ENCODE measurements at regions not wholly inside any gene's neighbourhood (a gene's known extent, or its start where the extent isn't known, plus 50 kb on each side); places are given as distances from the start of the nearest gene placed in this dataset.
"Not testable (repeated sequence)": the region's sequence is repeated elsewhere in the genome, so short reads cannot be mapped to it uniquely, and the experiment has no call there.

DNA sequence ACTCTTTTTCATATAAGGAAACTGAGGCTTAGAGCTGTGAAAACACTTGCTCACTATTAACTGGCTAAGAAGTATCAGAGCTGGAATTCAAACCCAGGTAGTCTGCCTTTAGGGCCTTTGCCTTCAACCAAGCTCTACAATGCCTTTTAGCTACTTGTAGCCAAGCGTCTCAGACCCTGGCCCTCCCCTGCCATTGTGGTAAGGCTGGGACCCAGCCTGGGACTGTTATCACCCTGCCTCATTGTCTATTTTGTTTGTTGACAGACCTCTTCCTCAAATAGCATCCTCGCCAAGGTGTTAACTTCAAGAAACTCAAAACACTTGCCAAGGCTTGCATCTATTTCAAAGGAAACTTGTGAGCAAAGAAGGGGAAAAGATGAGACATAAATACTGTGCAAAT lies 76.7 kb upstream of the CD28 start:
- intact Hi-C loops (cut with micrococcal nuclease): no loop called here

DNA sequence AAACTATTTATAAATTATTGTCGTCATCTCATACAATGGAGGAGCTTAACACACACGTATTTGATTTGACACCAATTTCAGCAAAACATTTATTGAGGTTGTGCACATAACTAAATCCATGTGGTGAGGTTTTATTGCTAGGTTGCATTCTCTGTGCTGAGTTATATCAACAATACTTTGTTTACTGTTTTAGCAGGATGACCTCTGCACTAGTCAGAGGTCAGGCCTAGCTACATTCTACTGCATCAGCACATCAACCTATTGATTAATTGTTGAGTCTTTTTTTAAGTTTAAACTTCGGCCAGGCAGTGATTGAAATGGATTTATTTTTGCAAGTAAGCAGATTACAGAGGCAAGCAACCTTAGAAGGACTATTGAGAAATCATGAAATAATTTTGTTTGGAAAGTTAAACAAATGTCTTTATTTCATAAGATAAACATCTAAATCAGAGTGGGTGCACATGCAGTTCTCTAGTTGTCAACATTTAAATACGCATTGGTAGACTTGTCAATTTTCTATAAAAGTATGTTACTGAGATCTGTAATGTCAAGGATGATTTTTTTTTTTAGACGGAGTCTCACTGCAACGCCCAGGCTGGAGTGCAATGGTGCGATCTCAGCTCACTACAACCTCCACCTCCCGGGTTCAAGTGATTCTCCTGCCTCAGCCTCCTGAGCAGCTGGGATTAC lies 75.2 kb upstream of the CD28 start:
- intact Hi-C loops (cut with micrococcal nuclease): no loop called here

DNA sequence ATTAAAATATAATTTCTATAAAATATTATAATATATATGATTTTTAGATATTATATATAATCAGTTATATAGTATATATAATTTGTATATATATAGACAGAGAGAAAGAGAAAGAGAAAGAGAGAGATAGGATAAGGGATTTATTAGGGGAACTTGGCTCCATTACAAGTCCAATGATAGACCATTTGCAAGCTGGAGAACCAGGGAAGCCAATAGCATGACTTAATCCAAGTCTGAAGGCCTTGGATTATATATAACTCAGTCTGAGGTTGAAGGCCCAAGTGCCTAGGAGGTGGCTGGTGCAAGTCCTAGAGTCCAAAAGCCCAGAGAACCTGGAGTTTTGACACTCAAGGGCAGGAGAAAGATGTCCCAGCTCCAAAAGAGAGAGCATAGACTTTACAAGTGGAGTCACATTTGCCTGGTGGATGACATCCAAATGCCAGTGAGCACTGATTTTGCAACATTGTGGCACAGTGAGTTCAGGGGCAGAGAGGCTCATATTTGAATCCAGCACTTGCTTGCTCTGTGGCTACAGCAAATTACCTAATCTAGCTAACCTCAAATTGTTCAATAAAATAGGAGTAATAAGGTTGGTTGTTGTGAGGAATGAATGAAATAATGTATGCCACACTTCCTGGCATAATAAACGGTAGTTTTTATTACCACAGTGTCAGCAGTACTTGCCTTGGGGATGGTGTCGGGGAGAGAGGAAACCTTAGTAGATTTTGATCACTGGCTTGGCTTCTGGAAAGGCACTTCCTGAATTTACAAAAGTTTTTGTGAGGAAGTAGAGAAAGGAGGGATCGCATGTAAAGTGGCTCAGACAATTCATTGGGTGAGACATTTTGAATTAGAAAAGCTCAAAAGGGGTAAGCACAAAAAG lies 69.6 kb upstream of the CD28 start:
- intact Hi-C loops (cut with micrococcal nuclease): no loop called here

DNA sequence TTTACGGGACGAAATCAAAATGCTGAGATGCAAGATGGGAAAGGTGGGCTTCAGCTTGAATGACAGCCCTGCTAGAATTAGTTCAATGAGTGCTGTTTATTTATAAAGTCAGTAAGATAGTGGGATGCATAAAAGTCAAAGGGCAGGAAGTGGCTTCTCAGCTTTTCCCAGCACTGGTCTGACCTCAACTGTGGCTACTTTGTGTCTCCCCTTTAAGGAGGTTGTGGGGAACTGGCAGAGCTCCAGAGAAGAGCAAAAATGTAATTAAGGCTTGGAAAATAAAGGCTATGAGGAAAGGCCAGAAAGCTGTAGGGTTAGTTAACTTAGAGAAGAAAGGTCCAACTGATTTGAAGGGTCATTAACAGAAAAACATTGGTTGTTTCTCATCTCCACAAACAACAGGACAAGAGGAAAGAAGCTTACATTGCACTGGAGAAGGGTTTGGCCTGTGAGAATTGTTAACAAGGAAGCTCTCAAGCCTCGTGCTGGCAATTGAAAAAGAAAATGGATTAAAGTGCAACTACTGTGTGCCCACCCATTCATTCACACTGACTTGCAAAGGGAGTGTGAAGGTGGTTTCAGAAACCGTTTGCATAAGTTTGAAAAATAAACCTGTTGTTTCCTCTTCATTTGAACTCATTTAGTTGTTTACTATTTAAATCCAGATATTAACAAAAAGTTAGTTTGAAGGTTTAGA lies 68.8 kb upstream of the CD28 start:
- intact Hi-C loops (cut with micrococcal nuclease): no loop called here

DNA sequence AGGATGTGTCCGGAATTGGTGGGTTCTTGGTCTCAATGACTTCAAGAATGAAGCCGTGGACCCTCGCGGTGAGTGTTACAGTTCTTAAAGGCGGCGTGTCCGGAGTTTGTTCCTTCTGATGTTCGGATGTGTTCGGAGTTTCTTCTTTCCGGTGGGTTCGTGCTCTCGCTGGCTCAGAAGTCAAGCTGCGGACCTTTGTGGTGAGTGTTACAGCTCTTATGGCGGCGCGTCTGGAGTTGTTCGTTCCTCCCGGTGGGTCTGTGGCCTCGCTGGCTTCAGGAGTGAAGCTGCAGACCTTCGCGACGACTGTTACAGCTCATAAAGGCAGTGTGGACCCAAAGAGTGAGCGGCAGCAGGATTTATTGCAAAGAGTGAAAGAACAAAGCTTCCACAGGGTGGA lies 64.6 kb upstream of the CD28 start:
- intact Hi-C loops (cut with micrococcal nuclease): not testable (repeated sequence)

DNA sequence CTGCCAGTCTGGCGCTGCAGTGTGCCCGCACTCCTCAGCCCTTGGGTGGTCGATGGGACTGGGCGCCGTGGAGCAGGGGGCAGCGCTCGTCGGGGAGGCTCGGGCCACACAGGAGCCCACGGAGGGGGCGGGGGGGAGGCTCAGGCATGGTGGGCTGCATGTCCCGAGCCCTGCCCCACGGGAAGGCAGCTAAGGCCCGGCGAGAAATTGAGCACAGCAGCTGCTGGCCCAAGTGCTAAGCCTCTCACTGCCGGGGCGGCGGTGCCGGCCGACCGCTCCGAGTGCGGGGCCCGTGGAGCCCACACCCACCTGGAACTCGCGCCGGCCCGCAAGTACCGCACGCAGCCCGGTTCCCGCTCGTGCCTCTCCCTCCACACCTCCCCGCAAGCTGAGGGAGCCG lies 63.6 kb upstream of the CD28 start:
- intact Hi-C loops (cut with micrococcal nuclease): not testable (repeated sequence)

DNA sequence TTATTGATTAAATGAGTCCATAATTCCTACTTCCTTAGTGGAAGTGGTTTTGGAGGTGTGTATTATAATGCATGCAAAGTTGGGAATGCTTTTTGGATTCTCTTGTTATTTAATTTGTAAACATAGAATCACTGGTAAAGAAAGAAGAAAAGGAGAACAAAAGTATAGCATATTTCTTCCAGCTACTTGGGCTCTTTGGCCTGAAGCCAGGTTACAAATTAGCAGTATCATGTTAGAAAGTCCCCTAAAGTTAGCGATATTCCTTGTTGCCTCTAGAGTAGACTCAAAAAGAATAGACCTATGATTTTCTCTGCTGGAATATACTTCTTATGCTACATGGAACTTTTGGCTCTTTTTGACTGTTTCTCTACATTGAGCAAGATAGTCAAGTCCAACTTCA lies 60.6 kb upstream of the CD28 start:
- intact Hi-C loops (cut with micrococcal nuclease): no loop called here

DNA sequence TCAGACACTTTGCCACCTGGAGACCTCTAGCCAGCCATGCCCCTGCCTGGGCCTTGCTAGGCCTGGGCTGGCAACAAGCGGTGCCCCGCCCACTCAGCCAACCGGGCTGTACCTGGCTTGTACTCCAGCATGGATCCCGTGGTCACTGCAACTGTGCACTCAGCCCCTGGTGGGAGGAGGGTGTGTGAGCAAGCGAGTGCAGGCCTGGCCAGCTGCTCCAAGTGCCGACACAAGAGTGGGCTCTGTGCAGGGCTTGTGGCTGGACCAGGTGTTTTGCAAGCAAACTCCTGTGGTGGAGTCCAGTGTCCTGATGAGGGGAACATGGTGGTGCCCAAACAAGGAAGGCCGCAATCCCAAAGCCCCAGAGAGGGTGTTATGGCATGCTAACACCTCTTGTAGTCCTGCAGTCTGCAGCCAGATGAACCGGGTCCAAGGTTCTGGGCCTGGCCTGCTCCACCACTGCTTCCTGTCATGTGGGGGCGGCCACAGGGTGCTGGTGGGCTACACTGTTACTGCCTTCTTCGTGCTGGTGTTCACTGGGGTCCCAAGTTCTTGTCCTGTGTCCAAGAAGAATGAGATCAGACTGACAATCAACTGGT lies 60.1 kb upstream of the CD28 start:
- intact Hi-C loops (cut with micrococcal nuclease): no loop called here

DNA sequence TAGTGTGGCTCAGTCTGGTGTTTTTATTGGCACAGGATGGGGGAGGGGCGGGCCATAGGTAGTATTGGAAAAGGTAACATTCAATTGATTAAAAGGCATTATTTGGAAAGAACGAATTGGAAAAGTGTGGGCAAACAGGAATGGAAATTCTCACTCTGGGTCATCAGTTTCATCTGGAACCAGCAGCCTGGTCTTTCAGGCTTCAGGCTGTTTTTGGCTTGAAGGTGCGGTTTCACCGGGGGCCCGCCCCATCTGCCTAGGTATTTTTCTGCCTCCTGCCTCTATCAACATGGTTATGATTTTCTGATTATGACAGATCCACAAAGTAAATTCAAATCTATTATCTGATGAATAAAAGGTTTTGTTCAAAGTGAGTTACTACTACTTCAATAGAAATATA lies 59.5 kb upstream of the CD28 start:
- intact Hi-C loops (cut with micrococcal nuclease): no loop called here

DNA sequence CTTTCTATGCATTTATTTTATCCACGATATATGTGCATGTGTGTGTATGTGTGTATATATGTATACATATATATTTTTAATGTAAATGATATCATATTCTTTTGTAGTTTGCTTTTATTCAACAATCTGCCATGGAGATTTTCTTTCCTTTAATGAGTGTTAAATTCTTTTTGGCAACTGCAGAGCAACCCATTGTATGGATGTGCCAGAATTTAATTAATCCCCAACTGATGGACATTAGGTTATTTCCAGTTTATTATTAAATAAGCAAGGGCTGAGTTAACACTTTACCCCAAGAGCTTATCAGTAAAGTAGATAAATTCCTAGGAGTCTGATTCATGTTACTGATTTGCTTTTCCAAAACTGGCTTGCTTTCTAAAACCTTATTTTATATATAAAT lies 58.9 kb upstream of the CD28 start:
- intact Hi-C loops (cut with micrococcal nuclease): no loop called here

DNA sequence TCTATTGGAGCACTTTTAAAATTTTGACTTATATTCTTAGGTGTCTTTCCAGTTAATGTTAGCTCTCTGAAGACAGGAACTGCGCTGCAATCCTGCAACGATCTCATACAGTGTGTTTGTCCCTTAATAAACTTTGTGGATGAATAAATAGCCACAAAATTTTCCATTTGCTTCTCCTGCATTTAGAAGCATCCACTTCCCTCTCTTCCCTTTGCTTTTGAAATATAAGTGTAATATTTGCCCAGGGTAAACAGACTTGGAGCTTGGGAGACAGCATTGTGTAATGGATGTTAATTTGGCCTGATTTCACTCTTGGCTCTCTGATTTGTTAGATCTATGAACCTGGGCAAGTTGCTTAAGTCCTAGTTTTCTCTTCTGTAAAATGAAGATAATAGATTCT lies 58.2 kb upstream of the CD28 start:
- intact Hi-C loops (cut with micrococcal nuclease): no loop called here

DNA sequence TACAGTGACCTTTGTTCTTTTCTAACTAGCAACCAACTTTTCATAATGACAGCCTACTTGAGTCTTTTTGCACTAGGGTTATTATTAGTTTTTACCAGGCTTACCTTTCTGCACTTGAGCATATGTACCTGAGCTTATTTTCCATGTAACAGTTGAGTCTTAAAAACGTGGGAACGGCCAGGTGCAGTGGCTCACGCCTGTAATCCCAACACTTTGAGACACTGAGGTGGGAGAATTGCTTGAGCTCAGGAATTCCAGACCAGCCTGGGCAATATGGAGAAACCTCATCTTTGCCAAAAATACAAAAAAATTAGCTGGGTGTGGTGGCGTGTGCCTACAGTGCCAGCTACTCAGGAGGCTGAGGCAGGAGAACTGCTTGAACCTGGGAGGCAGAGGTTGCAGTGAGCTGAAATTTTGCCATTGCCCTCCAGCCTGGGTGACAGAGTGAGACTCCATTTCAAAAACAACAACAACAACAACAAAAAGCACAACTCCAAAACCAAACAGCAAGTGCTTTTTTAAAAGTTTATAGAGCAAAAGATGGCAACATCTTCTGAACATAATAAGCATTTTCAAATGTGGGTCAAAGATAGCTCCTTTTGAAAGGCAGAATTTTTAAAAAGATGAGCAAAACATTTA lies 57.1 kb upstream of the CD28 start:
- intact Hi-C loops (cut with micrococcal nuclease): no loop called here

DNA sequence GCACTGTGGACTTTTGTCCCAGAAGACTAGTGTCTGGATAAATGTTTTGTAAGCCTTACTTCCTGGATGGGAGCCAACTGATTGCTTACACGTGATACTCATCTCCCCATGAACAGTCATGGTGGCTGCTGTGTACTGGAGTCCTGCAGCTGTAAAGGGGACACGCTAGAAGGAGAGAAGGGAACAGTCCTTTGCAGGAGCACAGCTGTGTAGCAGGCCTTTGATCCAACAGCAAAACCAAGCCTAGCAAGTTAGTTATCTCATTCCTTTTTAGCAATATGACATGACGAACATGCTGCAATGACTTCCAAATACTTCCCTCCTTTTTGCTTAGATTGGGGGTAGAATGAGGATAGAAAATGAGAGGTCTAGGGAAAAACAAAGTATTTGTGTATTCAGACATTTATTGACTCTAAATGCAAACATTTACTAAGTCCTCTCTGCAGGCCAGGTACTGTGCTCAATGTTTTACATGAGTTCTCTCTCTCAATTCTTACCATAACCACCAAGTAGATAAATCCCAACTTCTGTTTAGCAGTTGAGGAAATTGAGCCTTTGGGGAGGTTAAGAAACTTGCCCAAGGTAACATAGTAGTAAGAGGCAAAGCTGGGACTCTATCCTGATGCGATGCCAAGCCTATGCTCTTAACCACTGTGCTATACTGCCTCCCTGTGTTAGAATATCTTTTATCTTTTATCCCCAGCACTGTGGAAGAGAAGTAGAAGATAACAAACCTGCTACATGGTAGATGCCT lies 55.4 kb upstream of the CD28 start:
- intact Hi-C loops (cut with micrococcal nuclease): no loop called here

DNA sequence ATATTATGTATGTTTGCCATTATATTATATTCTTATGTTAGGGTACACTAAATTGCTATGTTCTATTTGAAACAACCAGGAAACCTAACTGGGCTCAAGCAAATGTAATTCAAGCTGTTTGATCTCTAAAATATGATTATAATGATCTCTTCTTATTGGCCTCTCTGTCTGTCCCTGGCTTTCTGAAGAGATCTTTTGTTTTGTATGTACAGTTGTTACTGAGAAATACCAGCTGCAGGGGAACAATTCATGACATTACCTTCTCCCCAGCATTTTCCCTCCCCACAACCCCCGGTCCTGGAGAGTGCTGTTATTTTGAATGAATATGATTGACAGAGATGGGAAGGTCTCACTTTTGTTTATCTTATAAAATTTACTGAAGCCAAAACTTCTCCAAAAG lies 54.8 kb upstream of the CD28 start:
- intact Hi-C loops (cut with micrococcal nuclease): no loop called here

DNA sequence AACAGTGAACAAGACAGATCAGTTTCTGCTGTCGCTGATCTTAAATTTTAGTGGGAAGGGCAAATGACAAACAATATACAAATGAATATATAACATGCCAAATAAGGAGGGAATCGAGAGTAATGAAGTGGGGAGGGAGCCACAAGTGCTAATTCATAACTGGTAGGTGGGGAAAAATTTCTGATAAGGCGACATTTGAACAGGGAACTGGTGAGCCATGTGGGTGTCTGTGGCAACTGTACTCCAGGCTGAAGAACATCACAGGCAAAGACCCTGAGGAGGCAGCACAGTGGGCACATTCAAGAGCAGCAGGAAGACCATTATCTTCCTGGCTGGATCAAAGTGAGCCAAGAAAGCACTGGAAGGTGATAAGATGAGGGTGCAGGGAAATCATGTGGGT lies 51.6 kb upstream of the CD28 start:
- intact Hi-C loops (cut with micrococcal nuclease): no loop called here

DNA sequence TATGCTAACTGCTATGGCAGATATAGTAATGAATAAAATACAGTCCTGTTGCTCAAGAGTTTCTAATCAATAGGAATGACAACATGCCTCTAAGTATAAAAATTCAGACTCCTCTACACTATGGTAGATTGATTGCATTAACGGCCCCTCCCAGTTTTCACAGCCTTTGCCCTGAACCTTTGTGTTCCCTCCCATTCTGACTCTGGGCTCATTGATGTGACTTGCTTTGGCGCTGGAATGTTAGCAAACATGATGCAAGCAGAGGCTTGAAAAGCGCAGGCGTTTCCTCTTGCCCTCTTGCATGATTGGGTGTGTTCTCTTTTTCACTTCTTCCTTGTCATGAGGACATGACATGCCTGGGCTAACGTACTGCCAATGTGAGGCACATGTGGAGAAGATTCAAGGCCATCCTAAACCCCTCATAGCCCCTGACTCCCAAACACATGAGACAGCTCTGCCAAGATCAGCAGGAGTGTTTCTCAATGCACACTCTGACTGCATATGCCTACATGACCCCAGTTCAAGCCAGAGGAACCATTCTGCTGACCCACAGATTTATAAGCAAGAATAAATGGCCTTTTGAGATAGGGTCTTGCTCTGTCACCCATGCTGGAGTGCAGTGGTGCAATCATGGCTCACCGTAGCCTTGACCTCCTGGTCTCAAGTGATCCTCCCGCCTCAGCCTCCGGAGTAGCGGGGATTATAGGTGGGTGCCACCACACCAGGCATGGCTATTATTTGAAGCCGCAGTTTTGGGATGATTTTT lies 49.7 kb upstream of the CD28 start:
- intact Hi-C loops (cut with micrococcal nuclease): no loop called here
